Loucy (cell line): ENCODE measurements at regions not wholly inside any gene's neighbourhood (a gene's known extent, or its start where the extent isn't known, plus 50 kb on each side); places are given as distances from the start of the nearest gene placed in this dataset.

Experiments used
- EZH2phosphoT487 ChIP-seq: fragments of 200-600 bp; IDR thresholded peaks from 2 replicates; pipeline ENCODE4 v1.6.1; 2018; ENCODE audit warnings: antibody characterized with exemption, mild to moderate bottlenecking, moderate library complexity, borderline replicate concordance
- TF ChIP-seq, protein P1 (sequence below): fragments of 200-600 bp; sonication (generic); conservative IDR thresholded peaks from 2 replicates; pipeline ENCODE4 v1.5.1; 2014; ENCODE audit warnings: mild to moderate bottlenecking, antibody characterized with exemption, low read length

DNA sequence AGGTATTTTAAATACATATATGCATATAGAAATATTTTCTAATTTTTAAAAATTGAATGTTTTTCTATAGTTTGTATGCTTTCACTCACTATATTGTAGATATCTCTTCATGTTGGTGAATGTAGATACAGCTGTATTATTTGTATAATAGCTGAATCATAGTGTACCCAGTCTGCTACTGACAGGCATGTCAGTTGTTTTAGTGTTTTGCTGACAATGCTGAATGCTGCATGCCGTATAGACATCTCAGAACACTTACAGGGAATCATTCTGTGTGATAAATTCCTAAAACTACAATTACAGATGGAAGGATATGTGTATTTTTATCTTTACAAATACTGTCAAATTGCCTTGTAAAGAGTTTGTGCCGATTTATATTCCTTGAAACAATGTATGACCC is 175.4 kb downstream of the SIM1 start:
- TF ChIP-seq, protein P1, sequence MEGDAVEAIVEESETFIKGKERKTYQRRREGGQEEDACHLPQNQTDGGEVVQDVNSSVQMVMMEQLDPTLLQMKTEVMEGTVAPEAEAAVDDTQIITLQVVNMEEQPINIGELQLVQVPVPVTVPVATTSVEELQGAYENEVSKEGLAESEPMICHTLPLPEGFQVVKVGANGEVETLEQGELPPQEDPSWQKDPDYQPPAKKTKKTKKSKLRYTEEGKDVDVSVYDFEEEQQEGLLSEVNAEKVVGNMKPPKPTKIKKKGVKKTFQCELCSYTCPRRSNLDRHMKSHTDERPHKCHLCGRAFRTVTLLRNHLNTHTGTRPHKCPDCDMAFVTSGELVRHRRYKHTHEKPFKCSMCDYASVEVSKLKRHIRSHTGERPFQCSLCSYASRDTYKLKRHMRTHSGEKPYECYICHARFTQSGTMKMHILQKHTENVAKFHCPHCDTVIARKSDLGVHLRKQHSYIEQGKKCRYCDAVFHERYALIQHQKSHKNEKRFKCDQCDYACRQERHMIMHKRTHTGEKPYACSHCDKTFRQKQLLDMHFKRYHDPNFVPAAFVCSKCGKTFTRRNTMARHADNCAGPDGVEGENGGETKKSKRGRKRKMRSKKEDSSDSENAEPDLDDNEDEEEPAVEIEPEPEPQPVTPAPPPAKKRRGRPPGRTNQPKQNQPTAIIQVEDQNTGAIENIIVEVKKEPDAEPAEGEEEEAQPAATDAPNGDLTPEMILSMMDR: no peak
- no peak for TF ChIP-seq EZH2phosphoT487
